ENCODE measurements at regions not wholly inside any gene's neighbourhood (a gene's known extent, or its start where the extent isn't known, plus 50 kb on each side); places are given as distances from the start of the nearest gene placed in this dataset.

DNA sequence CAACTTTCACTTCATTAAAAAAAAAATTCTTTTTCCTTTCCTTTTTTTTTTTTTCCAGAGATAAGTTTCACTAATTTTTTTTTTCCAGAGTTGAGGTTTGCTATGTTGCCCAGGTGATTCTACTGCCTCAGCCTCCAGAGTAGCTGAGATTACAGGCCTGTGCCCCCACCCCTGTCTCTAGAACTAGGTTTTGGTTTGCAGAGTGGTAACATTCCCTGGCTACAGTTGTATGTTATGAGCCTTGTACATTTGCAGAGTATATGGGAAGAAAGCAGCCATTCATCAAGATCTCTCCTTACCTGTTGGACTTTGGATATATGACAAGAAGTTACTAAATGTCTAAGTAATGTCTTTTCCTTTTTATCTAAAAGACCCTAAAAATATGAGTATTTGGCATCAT, 298.4 kb downstream of the MYCN start:
- H3K9me3 Mint-ChIP-seq: peaks cover 0 to under 1% of the 10 kb centered on the region in 2 experiments; a peak in 2 of 5 replicates

More for the DNA sequence above, 298.4 kb downstream of the MYCN start:
- Histone ChIP-seq H2BK15ac (ENCODE audit: low read depth, low read length) (no peak overlapping the region), H3K4me1 (ENCODE audit: insufficient read depth, low read length) (peaks cover 7% of the 10 kb centered on the region; the same call in 1 of the 2 replicates), H3K4ac (ENCODE audit: low read depth, low read length) (no peak overlapping the region), H3K18ac (ENCODE audit: insufficient read length, low read depth, low read length) (no peak overlapping the region), H2BK20ac (ENCODE audit: low read depth, low read length, poor library complexity, severe bottlenecking) (no peak overlapping the region), H3K56ac (ENCODE audit: insufficient read length, low read depth, low read length) (no peak overlapping the region), H3T11ph (ENCODE audit: low read length) (no peak overlapping the region), H3K9me3 (ENCODE audit: control insufficient read depth, low read depth, low read length) (no peaks in the 10 kb centered on the region), H3K79me2 (ENCODE audit: insufficient read depth, low read length) (no peaks in the 10 kb centered on the region; the same call in 1 of the 2 replicates), H2BK12ac (ENCODE audit: insufficient read length, low read depth, low read length) (no peak overlapping the region), H4K20me1 (ENCODE audit: control insufficient read depth, insufficient read depth, insufficient read length) (no peaks in the 10 kb centered on the region), H3K23me2 (ENCODE audit: insufficient read length, low read depth, low read length, poor library complexity, severe bottlenecking) (no peaks in the 10 kb centered on the region), H2BK120ac (ENCODE audit: low read depth, low read length, poor library complexity, severe bottlenecking) (no peak overlapping the region), H3K27me3 (ENCODE audit: insufficient read depth, low read length) (no peaks in the 10 kb centered on the region), H3K23ac (ENCODE audit: insufficient read length, low read depth, low read length) (no peak overlapping the region), H2AFZ (ENCODE audit: low read length) (no peak overlapping the region), H3K27ac (ENCODE audit: insufficient read length, low read depth, low read length) (no peak overlapping the region), H2BK5ac (ENCODE audit: insufficient read length, low read length) (no peak overlapping the region), H3K79me1 (ENCODE audit: insufficient read depth, low read depth, low read length, poor library complexity, severe bottlenecking) (no peaks in the 10 kb centered on the region), H4K5ac (ENCODE audit: insufficient read length, low read depth, low read length) (no peak overlapping the region), H4K91ac (ENCODE audit: insufficient read length, low read depth, low read length) (no peak overlapping the region), H3K4me2 (ENCODE audit: insufficient read depth, insufficient read length, low read length) (no peak overlapping the region), H2AK5ac (ENCODE audit: insufficient read length, low read length) (no peak overlapping the region), H3K9ac (ENCODE audit: extremely low read depth, insufficient read length, low read length) (no peak overlapping the region), H3K14ac (ENCODE audit: insufficient read depth, low read length) (no peak overlapping the region), H4K8ac (replicated peaks; ENCODE audit: insufficient read length, low read depth, low read length) (no peak overlapping the region)
- Mint-ChIP-seq H3K36me3 (ENCODE audit: insufficient read depth in 1 of 3, low read depth in 3 of 3) (no peaks in the 10 kb centered on the region), H3K4me1 (peaks cover 22 to 30% of the 10 kb centered on the region in 2 experiments), H3K4me3 (no peak overlapping the region), H3K27ac (no peak overlapping the region), H3K27me3 (ENCODE audit: low read depth) (0 out of 2 replicates have a peak, but pooled peaks cover 1% of the 10 kb centered on the region)
- DNase-seq: no peak
- no peak for TF ChIP-seq CTCF (conservative IDR thresholded peaks at IDR 0.05)

Measured in H9 (cell line).